Activated T-cell treated with anti-CD3 and anti-CD28 coated beads for 24 hours (primary cell): ENCODE measurements at regions not wholly inside any gene's neighbourhood (a gene's known extent, or its start where the extent isn't known, plus 50 kb on each side); places are given as distances from the start of the nearest gene placed in this dataset.

Experiments used
- DNase-seq: peaks from one replicate; pipeline ENCODE4 v3.0.0-alpha.2; 2020; ENCODE audit warnings: low read depth

GRCh38 chr4:67234296-67234695 is 311.0 kb downstream of the CENPC start:
- no peak for DNase-seq

- DNase-seq = no peak
Observed at GRCh38 chr4:67229148-67229547, 316.2 kb downstream of the CENPC start.

- DNase-seq = no peak
Observed at GRCh38 chr4:67220861-67221260, 324.4 kb downstream of the CENPC start.

GRCh38 chr4:67218883-67219282 is 326.4 kb downstream of the CENPC start:
- no peak for DNase-seq

GRCh38 chr4:67207941-67208441 is 337.3 kb downstream of the CENPC start:
- no peak for DNase-seq

DNA sequence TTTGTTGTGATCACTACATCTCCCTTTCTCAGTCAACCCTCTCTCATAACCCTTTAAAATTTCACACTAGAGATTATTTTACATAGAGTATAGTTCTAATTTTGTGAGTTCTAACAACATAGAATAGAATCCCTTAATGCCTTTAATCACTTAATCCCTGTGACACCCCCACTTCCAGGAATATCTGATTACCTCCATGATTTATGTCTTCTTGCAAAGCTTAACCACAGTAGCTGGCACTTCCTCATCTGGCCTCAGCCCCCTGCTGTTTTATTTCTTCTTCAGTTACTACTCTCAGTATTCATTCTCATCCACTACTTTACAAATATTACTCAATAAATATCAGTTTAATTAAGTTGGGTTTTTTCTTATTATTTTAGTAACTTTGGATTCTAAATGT is 340.9 kb downstream of the CENPC start:
- no peak for DNase-seq

- DNase-seq = no peak
Observed at GRCh38 chr4:67201334-67201733, 344.0 kb downstream of the CENPC start.

- no peak for DNase-seq
Observed at GRCh38 chr4:67198727-67199126, 346.6 kb downstream of the CENPC start.

- no peak for DNase-seq
Observed at GRCh38 chr4:67167849-67168248, 377.5 kb downstream of the CENPC start.

- DNase-seq = no peak
Observed at GRCh38 chr4:67162690-67163089, 382.6 kb downstream of the CENPC start.

- no peak for DNase-seq
Observed at GRCh38 chr4:67161311-67161710, 384.0 kb downstream of the CENPC start.

DNA sequence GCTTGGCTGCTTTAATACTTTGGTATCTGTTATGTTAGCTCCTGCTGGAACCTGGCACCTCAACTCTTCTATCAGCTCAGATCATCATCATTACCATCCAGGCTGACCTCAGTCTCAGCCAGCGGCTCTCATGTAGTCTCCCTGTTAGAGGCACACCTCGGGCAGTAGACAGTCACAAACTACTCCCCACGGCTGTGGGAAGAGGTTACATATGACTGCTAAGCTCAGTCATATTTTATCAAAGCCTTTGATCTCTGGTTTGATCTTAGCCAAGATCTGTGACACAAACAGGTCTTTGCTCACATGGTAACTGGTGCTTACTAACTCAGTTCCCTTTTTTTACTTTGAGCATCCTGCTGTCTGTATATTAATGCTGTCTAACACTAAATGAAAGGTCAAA is 384.9 kb downstream of the CENPC start:
- no peak for DNase-seq

DNA sequence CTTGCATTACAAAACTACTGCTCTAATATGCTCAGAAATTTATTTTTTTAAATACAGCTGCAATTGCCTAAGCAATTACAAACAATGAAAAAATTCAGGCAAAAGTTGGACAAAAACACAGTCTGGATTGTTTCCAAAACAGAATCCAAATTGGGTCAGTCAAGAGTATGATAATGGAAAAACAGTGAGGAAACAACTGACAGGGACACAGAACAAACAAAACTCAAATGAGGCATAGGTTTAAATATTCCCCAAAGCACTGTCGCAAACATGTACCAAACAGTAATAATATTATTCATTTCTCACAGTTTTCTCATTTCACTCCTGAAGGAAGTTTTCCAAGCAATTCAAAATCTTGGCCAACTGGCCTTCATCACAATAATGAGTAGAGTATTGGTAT is 386.6 kb downstream of the CENPC start:
- DNase-seq = no peak

DNA sequence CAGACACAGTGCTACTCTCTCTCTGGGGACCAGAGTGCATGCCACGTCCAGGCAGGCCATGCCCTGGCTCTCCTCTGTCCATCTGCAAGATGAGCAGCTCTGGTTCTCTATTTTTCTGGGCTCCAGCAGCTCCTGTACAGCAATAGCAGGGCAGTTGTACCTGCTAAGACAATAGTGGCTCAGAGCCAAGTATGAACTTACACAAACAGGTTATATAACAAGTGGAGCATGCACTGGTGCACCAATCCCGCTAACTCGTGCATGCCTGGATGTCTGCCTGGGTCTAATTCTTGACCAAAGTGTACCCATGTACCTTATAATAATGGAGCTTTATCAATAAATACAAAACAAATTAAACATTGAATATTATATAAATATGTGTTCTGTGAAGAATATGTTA is 392.3 kb downstream of the CENPC start:
- DNase-seq = no peak

- DNase-seq = no peak
Observed at GRCh38 chr4:67151376-67152343, 393.6 kb downstream of the CENPC start.

- no peak for DNase-seq
Observed at GRCh38 chr4:67141586-67141985, 403.7 kb downstream of the CENPC start.

DNA sequence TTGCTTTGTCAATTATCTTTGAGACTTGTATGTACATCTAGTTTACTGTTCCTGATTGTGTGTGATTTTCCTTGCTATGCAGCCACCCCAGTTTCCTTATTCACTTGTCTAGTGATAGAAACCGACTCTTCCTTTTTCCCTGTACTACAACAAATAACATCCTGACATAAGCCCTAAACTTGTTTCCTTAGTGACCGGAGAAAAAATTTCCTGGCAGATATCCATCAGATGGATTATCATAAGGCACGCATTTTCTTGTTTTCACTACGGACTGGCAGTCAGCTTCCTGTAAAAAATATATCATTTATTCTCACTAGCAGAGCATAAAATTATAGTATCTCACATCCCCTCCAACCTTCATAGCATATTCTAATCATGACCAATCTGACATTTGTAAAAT is 410.7 kb downstream of the CENPC start:
- DNase-seq = no peak

DNA sequence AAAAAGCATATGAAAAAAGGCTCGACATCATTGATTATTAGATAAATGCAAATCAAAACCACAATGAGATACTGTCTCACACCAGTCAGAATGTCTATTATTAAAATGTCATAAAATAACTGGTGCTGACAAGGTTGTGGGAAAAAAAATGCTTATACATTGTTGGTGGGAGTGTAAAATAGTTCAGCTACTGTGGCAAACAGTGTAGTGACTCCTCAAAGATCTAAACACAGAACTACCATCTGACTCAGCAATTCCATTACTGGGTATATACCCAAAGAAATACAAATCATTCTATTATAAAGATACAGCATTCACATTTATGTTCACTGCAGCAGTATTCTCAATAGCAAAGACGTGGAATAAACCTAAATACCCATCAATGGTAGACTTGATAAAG is 412.1 kb downstream of the CENPC start:
- DNase-seq = no peak

DNA sequence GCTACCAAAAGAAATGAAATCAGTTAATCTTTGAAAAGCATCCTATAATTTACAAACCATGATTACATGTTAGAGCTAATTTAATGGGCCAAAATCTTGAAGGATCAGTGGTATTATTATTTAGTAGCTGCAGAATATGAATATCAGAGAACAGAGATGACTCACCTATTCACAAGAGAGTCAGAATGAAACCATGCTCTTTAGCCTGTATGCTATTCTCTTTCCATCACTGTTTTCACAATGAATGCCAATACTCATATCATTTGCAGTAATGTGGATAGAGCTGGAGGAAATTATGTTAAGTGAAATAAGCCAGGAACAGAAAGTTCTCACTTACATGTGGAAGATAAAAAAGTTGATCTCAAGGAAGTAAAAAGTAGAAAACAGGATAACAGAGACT is 414.1 kb downstream of the CENPC start:
- no peak for DNase-seq

- DNase-seq = no peak
Observed at GRCh38 chr4:67130411-67130810, 414.9 kb downstream of the CENPC start.

DNA sequence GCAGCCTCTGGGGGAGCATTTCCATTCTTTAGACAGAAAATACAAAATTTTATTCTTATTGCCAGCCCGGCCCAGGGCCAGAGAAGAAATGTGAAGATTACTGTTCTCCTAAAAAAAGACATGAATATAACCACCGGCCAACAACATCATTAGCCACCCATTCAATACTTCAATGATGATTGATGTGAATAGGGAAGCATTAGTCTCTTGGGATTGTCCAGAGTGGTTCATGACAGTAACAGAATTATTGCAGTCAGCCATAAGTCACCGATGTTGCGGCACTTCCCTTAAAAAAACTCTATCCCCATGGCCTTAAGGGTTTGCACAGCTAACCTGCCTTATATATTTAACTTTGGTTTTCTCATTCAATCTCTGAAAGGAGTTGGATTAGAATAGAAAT is 418.7 kb downstream of the CENPC start:
- DNase-seq = no peak

GRCh38 chr4:67125636-67126514 is 419.4 kb downstream of the CENPC start:
- no peak for DNase-seq

GRCh38 chr4:67124716-67125115 is 420.6 kb downstream of the CENPC start:
- no peak for DNase-seq
